Stomach (tissue), 8 donors: ENCODE measurements at regions not wholly inside any gene's neighbourhood (a gene's known extent, or its start where the extent isn't known, plus 50 kb on each side); places are given as distances from the start of the nearest gene placed in this dataset.
A peak's percentile ranks its signal among the peaks of the same experiment; 100 is the strongest.

Experiments
- DNase-seq, 2 donors: peaks; one replicate each; pipeline versions ENCODE4 v3.0.0 to v3.0.0-alpha.2; 2013 to 2019
- H3K27ac ChIP-seq, 5 donors: fragments of 200-600 bp in 4 of 5; sonication (generic) in 4 of 5; one replicate each; pipeline ENCODE4 v1.5.1; 2013 to 2019; ENCODE audit warnings: mild to moderate bottlenecking in 1 of 5, moderate library complexity in 1 of 5
- H3K27me3 ChIP-seq, 3 donors: fragments of 200-600 bp; sonication (generic); one replicate each; pipeline ENCODE4 v1.5.1; 2017 to 2019; ENCODE audit warnings: mixed run types in 1 of 3
- H3K36me3 ChIP-seq, 4 donors: fragments of 200-600 bp; sonication (generic); 1 replicate in 3 of 4; 2 replicates in 1 of 4; pipeline ENCODE4 v1.5.1; 2016 to 2019
- H3K4me1 ChIP-seq, 4 donors: fragments of 200-600 bp; sonication (generic); one replicate each; pipeline ENCODE4 v1.5.1; 2016 to 2019
- H3K4me3 ChIP-seq, 4 donors: fragments of 200-600 bp; sonication (generic) in 3 of 4; one replicate each; pipeline ENCODE4 v1.5.1; 2016 to 2019; ENCODE audit warnings: mild to moderate bottlenecking in 1 of 4
- H3K9me3 ChIP-seq, 4 donors: fragments of 200-600 bp; sonication (generic); one replicate each; pipeline ENCODE4 v1.5.1; 2016 to 2019
- EP300 ChIP-seq: sonication (generic); formaldehyde crosslinking; IDR thresholded peaks from one replicate; pipeline ENCODE4 v1.6.1; 2017; ENCODE audit warnings: antibody characterized with exemption
- POLR2A ChIP-seq, 4 donors: fragments of 450-650 bp; IDR thresholded peaks; one replicate each; pipeline ENCODE4 v1.6.1; 2016; ENCODE audit warnings: antibody characterized with exemption in 4 of 4, control low read depth in 2 of 4, mild to moderate bottlenecking in 1 of 4, moderate library complexity in 1 of 4
- POLR2AphosphoS5 ChIP-seq, 3 donors: sonication (generic); formaldehyde crosslinking; IDR thresholded peaks; one replicate each; pipeline ENCODE4 v1.6.1; 2016; ENCODE audit warnings: antibody characterized with exemption in 3 of 3
- WGBS, 5 donors: extraction: QIAGEN DNeasy Blood & Tissue Kit in 3 of 5; methylation state at CpG; one replicate each; pipeline versions ENCODE4 v1.1.5 to v1.1.7; 2013 to 2018; 5-methylcytosine and 5-hydroxymethylcytosine counted together
- intact Hi-C: fragments of 100-400 bp; cut with DNase I; formaldehyde crosslinking; loops from one replicate; pipeline ENCODE4 v1.15.1; 2023; ENCODE audit warnings: low total_unique reads
- TF ChIP-seq, protein P1 (sequence below), 7 experiments: fragments of 450-650 bp in 4 of 7; fragments of 200-600 bp in 3 of 7; sonication (generic) in 3 of 7; IDR thresholded peaks; one replicate each; pipeline ENCODE4 v1.5.1; 2016 to 2019; ENCODE audit warnings: antibody characterized with exemption in 7 of 7, control low read depth in 2 of 7, mild to moderate bottlenecking in 1 of 7
- donor health status: healthy with polysubstance abuse.
- donor health status: Bipolar disorder and iron deficiency.
- donor health status: healthy.

DNA sequence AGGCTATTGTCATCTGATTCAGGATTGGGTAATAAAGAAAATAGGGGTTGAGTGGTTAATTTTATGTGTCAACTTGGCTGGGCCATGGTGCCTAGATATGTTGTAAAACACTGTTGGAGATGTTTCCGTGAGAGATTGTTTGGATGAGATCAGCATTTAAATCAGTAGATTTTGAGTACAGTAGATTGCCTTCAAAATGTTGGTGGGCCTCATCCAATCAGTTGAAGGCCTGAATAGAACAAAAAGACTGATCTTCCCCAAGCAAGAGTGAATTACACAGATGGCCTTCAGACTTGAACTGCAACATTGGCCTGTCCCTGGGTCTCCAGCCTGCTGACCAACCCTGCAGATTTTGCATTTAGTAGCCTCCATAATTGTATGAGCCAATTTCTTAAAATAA lies 401.3 kb upstream of the KIF2A start:
- 57 to 100% (median 94%) methylated on average over 1 of the region's 1 CpG for WGBS, 5 donors
- no peak overlapping the region for H3K27ac ChIP-seq
- no peak for TF ChIP-seq POLR2AphosphoS5 (IDR thresholded peaks at IDR 0.05)

DNA sequence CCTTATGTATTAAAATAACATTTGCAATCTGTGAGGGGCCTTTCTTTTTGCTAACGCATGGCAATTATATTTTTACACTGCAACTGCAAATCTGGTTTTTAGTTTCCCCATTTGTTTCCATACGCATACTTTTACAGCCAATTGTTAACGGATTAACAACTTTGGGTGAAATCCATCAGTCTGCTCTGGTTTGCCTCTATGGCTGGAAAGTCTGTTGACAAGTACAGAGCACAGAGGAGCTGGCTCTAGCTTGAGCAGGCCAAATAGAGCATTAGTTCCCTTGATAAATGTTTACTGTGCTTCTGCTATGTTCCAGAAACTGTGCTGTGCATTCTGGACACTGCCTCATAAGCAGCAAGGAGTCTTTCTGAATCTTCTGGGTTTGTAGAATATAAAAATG lies 400.4 kb upstream of the KIF2A start:
- H3K4me1 ChIP-seq, result no peaks in the 10 kb centered on the region
- H3K4me3 ChIP-seq, result no peak overlapping the region
- no peak overlapping the region for H3K27ac ChIP-seq
- H3K9me3 ChIP-seq, result no peaks in the 10 kb centered on the region
- H3K27me3 ChIP-seq, result no peaks in the 10 kb centered on the region
- intact Hi-C loops, result no loop called here
- DNase-seq, result peak in 1 of 2 donors; percentile 45
- WGBS, 5 donors, result 64 to 80% (median 75%) methylated on average over 3 of the region's 3 CpGs
- TF ChIP-seq POLR2A (IDR thresholded peaks at IDR 0.05) (no peak), EP300 (no peak), POLR2AphosphoS5 (IDR thresholded peaks at IDR 0.05) (no peak)
- TF ChIP-seq, protein P1, sequence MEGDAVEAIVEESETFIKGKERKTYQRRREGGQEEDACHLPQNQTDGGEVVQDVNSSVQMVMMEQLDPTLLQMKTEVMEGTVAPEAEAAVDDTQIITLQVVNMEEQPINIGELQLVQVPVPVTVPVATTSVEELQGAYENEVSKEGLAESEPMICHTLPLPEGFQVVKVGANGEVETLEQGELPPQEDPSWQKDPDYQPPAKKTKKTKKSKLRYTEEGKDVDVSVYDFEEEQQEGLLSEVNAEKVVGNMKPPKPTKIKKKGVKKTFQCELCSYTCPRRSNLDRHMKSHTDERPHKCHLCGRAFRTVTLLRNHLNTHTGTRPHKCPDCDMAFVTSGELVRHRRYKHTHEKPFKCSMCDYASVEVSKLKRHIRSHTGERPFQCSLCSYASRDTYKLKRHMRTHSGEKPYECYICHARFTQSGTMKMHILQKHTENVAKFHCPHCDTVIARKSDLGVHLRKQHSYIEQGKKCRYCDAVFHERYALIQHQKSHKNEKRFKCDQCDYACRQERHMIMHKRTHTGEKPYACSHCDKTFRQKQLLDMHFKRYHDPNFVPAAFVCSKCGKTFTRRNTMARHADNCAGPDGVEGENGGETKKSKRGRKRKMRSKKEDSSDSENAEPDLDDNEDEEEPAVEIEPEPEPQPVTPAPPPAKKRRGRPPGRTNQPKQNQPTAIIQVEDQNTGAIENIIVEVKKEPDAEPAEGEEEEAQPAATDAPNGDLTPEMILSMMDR (IDR thresholded peaks at IDR 0.05), result no peak
- no peaks in the 10 kb centered on the region for H3K36me3 ChIP-seq

More for the DNA sequence above, 401.3 kb upstream of the KIF2A start:
- Histone ChIP-seq H3K27me3 (no peaks in the 10 kb centered on the region), H3K36me3 (no peaks in the 10 kb centered on the region), H3K4me3 (no peak overlapping the region), H3K9me3 (no peaks in the 10 kb centered on the region), H3K4me1 (no peaks in the 10 kb centered on the region)
- no peak for DNase-seq
- intact Hi-C loops, result no loop called here

DNA sequence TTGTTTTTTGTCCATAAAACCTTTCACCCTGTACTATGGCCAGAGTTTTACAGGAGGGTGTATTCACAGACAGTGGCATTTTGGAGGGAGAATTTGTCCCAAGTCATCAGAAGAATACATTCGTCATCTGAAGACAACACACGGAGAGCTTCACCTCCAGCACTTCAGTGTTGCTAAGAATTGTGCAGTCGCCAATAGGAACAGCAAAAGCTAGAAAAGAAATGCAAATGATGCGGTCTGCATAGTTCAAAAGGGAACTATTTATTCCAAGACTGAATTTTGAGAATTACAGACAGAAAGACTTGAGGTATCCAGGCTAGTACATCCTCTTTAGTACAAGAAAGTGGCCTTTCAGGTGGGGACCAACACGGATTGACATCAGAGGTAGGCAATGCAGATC lies 399.2 kb upstream of the KIF2A start:
- Histone ChIP-seq H3K27me3 (no peaks in the 10 kb centered on the region), H3K27ac (no peak overlapping the region), H3K4me3 (no peak overlapping the region), H3K36me3 (no peaks in the 10 kb centered on the region), H3K4me1 (no peaks in the 10 kb centered on the region), H3K9me3 (peaks cover 0 to 3% (median 0%) of the 10 kb centered on the region in 4 donors)
- DNase-seq, result no peak
- intact Hi-C loops, result no loop called here
- 73 to 82% (median 79%) methylated on average over 5 of the region's 5 CpGs for WGBS, 5 donors
- TF ChIP-seq POLR2AphosphoS5 (IDR thresholded peaks at IDR 0.05), result no peak
- TF ChIP-seq, protein P1 (IDR thresholded peaks at IDR 0.05), result no peak
- TF ChIP-seq EP300, result no peak
- no peak for TF ChIP-seq POLR2A (IDR thresholded peaks at IDR 0.05)

DNA sequence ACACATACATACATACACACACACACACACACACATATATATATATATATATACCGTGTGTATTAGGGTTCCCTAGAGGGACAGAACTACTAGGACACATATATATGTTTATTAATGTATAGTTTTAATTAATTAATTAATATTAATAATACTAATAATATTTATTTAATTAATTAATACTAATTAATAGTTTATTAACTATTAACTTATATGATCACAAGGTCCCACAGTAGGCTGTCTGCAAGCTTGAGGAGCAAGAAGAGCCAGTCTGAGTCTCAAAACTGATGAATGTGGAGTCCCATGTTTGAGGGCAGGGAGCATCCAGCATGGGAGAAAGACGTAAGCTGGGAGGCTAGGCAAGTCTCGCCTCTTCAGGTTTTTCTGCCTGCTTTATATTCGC lies 398.0 kb upstream of the KIF2A start:
- H3K4me3 ChIP-seq, result no peak overlapping the region
- intact Hi-C loops, result no loop called here
- no peak overlapping the region for H3K27ac ChIP-seq
- no peaks in the 10 kb centered on the region for H3K36me3 ChIP-seq
- 88 to 95% (median 93%) methylated on average over 4 of the region's 4 CpGs for WGBS, 5 donors
- H3K4me1 ChIP-seq, result no peaks in the 10 kb centered on the region
- peaks cover 0 to 15% (median 9%) of the 10 kb centered on the region in 4 donors for H3K9me3 ChIP-seq
- DNase-seq, result no peak
- no peaks in the 10 kb centered on the region for H3K27me3 ChIP-seq
- TF ChIP-seq, protein P1 (IDR thresholded peaks at IDR 0.05), result no peak
- TF ChIP-seq EP300 (no peak), POLR2AphosphoS5 (IDR thresholded peaks at IDR 0.05) (no peak), POLR2A (IDR thresholded peaks at IDR 0.05) (no peak)

DNA sequence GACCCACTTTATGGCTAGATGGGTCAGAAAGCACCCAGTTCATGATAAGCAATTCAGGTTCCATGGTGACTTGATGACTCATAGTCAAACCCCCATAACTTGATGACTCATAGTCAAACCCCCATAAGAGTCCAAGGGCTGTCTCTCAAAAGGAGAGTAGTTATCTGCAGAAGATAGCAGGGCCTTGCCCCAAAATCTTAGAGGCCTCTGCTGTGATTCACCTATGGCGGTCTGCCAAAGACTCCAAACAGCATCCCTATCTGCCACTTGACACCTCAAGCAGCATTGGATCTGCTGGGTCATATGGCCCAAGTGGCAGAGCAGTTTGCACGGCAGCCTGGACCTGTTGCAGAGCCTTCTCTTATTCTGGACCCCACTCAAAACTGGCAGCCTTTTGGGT lies 395.2 kb upstream of the KIF2A start:
- no peaks in the 10 kb centered on the region for H3K27me3 ChIP-seq
- intact Hi-C loops, result no loop called here
- WGBS, 5 donors, result 84 to 92% (median 90%) methylated on average over 2 of the region's 2 CpGs; no CpG with 5 or more reads in 1 of the 5 donors
- TF ChIP-seq, protein P1 (IDR thresholded peaks at IDR 0.05), result no peak
- TF ChIP-seq EP300 (no peak), POLR2AphosphoS5 (IDR thresholded peaks at IDR 0.05) (no peak), POLR2A (IDR thresholded peaks at IDR 0.05) (no peak)
- H3K36me3 ChIP-seq, result no peaks in the 10 kb centered on the region
- no peak overlapping the region for H3K27ac ChIP-seq
- H3K9me3 ChIP-seq, result peaks cover 0 to 15% (median 10%) of the 10 kb centered on the region in 4 donors
- no peak overlapping the region for H3K4me3 ChIP-seq
- no peaks in the 10 kb centered on the region for H3K4me1 ChIP-seq
- DNase-seq, result no peak
